Glutamatergic neuron (in vitro differentiated cells): ENCODE measurements at regions not wholly inside any gene's neighbourhood (a gene's known extent, or its start where the extent isn't known, plus 50 kb on each side); places are given as distances from the start of the nearest gene placed in this dataset.

Experiments
- DNase-seq: peaks from one replicate; pipeline ENCODE4 v3.0.0; 2022
- H3K27ac Mint-ChIP-seq: one replicate; pipeline ENCODE4 v1.8.0; 2020; ENCODE audit warnings: mild to moderate bottlenecking, mixed read lengths, inconsistent platforms; ENCODE audit not compliant: unreplicated experiment
- H3K27me3 Mint-ChIP-seq: one replicate; pipeline ENCODE4 v1.8.0; 2020; ENCODE audit warnings: mild to moderate bottlenecking, moderate library complexity, mixed read lengths, inconsistent platforms; ENCODE audit not compliant: unreplicated experiment
- H3K36me3 Mint-ChIP-seq: one replicate; pipeline ENCODE4 v1.8.0; 2020; ENCODE audit warnings: mild to moderate bottlenecking, mixed read lengths, inconsistent platforms; ENCODE audit not compliant: unreplicated experiment
- H3K4me1 Mint-ChIP-seq: one replicate; pipeline ENCODE4 v1.8.0; 2020; ENCODE audit warnings: mild to moderate bottlenecking, low read depth, mixed read lengths, inconsistent platforms; ENCODE audit not compliant: unreplicated experiment
- H3K4me3 Mint-ChIP-seq: one replicate; pipeline ENCODE4 v1.8.0; 2020; ENCODE audit warnings: mild to moderate bottlenecking, mixed read lengths, inconsistent platforms; ENCODE audit not compliant: unreplicated experiment
- H3K9me3 Mint-ChIP-seq: one replicate; pipeline ENCODE4 v1.8.0; 2020; ENCODE audit warnings: mild to moderate bottlenecking, moderate library complexity, mixed read lengths, inconsistent platforms; ENCODE audit not compliant: unreplicated experiment
- CTCF ChIP-seq: fragments of 200-600 bp; sonication (generic); IDR thresholded peaks from one replicate; pipeline ENCODE4 v1.5.0; 2021; ENCODE audit not compliant: partially characterized antibody, unreplicated experiment

- no peak overlapping the region for H3K4me3 Mint-ChIP-seq
- no peak for DNase-seq
- H3K36me3 Mint-ChIP-seq, result no peaks in the 10 kb centered on the region
- no peak for TF ChIP-seq CTCF
- H3K4me1 Mint-ChIP-seq, result no peaks in the 10 kb centered on the region
- H3K9me3 Mint-ChIP-seq, result no peaks in the 10 kb centered on the region
- H3K27ac Mint-ChIP-seq, result no peak overlapping the region
- peaks cover 2% of the 10 kb centered on the region for H3K27me3 Mint-ChIP-seq
Measured at GRCh38 chr10:35728341-35728740, 86.2 kb upstream of the FZD8 start.

GRCh38 chr10:35726846-35727245, 84.8 kb upstream of the FZD8 start:
- TF ChIP-seq CTCF, result no peak
- Mint-ChIP-seq H3K36me3 (no peaks in the 10 kb centered on the region), H3K4me3 (no peak overlapping the region), H3K27me3 (peaks cover 2% of the 10 kb centered on the region), H3K4me1 (no peaks in the 10 kb centered on the region), H3K27ac (no peak overlapping the region), H3K9me3 (no peaks in the 10 kb centered on the region)
- no peak for DNase-seq

- no peak for TF ChIP-seq CTCF
- H3K4me1 Mint-ChIP-seq, result no peaks in the 10 kb centered on the region
- H3K27me3 Mint-ChIP-seq, result peaks cover 2% of the 10 kb centered on the region
- H3K27ac Mint-ChIP-seq, result no peak overlapping the region
- H3K4me3 Mint-ChIP-seq, result no peak overlapping the region
- H3K9me3 Mint-ChIP-seq, result no peaks in the 10 kb centered on the region
- no peaks in the 10 kb centered on the region for H3K36me3 Mint-ChIP-seq
- DNase-seq, result no peak
Measured at GRCh38 chr10:35723992-35724391, 81.9 kb upstream of the FZD8 start.

GRCh38 chr10:35723059-35723458, 81.0 kb upstream of the FZD8 start:
- H3K36me3 Mint-ChIP-seq, result no peaks in the 10 kb centered on the region
- DNase-seq, result no peak
- no peak overlapping the region for H3K4me3 Mint-ChIP-seq
- no peaks in the 10 kb centered on the region for H3K9me3 Mint-ChIP-seq
- peaks cover 2% of the 10 kb centered on the region for H3K27me3 Mint-ChIP-seq
- H3K27ac Mint-ChIP-seq, result no peak overlapping the region
- H3K4me1 Mint-ChIP-seq, result no peaks in the 10 kb centered on the region
- no peak for TF ChIP-seq CTCF

- no peak for DNase-seq
- no peaks in the 10 kb centered on the region for H3K4me1 Mint-ChIP-seq
- peaks cover 2% of the 10 kb centered on the region for H3K27me3 Mint-ChIP-seq
- H3K4me3 Mint-ChIP-seq, result no peak overlapping the region
- H3K27ac Mint-ChIP-seq, result no peak overlapping the region
- H3K9me3 Mint-ChIP-seq, result no peaks in the 10 kb centered on the region
- H3K36me3 Mint-ChIP-seq, result no peaks in the 10 kb centered on the region
- no peak for TF ChIP-seq CTCF
Measured at GRCh38 chr10:35722636-35723035, 80.5 kb upstream of the FZD8 start.
